MM.1S (cell line): ENCODE measurements at regions not wholly inside any gene's neighbourhood (a gene's known extent, or its start where the extent isn't known, plus 50 kb on each side); places are given as distances from the start of the nearest gene placed in this dataset.

Experiments
- EZH2 ChIP-seq: fragments of 300-600 bp; sonication (generic); optimal IDR thresholded peaks from 2 replicates; pipeline ENCODE3; 2017; ENCODE audit warnings: low read depth, mild to moderate bottlenecking, antibody characterized with exemption, low read length, mixed read lengths
- TF ChIP-seq, protein P1 (sequence below): fragments of 300-600 bp; sonication (generic); IDR thresholded peaks from 2 replicates; pipeline ENCODE4 v1.5.1; 2016; ENCODE audit warnings: antibody characterized with exemption, low read length, mixed read lengths

- TF ChIP-seq, protein P1, sequence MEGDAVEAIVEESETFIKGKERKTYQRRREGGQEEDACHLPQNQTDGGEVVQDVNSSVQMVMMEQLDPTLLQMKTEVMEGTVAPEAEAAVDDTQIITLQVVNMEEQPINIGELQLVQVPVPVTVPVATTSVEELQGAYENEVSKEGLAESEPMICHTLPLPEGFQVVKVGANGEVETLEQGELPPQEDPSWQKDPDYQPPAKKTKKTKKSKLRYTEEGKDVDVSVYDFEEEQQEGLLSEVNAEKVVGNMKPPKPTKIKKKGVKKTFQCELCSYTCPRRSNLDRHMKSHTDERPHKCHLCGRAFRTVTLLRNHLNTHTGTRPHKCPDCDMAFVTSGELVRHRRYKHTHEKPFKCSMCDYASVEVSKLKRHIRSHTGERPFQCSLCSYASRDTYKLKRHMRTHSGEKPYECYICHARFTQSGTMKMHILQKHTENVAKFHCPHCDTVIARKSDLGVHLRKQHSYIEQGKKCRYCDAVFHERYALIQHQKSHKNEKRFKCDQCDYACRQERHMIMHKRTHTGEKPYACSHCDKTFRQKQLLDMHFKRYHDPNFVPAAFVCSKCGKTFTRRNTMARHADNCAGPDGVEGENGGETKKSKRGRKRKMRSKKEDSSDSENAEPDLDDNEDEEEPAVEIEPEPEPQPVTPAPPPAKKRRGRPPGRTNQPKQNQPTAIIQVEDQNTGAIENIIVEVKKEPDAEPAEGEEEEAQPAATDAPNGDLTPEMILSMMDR = no peak
- TF ChIP-seq EZH2 = no peak
Observed at GRCh38 chr1:29767088-29767685, 530.9 kb downstream of the PTPRU start.
